GM12873 (cell line): ENCODE measurements at regions not wholly inside any gene's neighbourhood (a gene's known extent, or its start where the extent isn't known, plus 50 kb on each side); places are given as distances from the start of the nearest gene placed in this dataset.

Experiments
- TF ChIP-seq, protein P1 (sequence below): IDR thresholded peaks from 2 replicates; pipeline ENCODE4 v1.5.1; 2012; ENCODE audit warnings: low read depth, mild to moderate bottlenecking, moderate library complexity, low read length, control low read depth; ENCODE audit not compliant: insufficient read depth; ENCODE audit errors: missing control alignments

DNA sequence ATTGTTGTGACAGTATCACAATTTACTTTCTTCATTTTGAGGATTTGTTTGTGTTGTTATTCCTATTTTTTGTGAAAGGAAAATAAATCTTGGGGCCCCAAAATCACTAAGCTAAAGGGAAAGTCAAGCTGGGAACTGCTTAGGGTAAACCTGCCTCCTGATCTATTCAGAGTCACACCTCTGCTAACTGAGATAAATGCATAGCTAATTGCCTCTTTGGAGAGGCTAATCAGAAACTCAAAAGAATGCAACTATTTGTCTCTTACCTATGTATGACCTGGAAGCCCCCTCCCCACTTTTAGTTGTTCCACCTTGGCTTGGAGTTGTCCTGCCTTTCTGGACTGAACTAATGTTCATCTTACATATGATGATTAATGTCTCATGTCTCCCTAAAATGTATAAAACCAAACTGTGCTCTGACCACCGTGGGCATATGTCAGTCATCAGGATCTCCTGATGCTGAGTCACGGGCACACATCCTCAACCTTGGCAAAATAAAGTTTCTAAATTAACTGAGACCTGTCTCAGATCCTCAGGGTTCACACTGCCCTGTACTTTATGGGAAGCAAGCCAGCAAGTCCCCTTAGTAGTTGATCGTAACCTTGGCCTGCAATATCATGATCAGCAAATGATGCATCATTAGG lies 523.2 kb upstream of the GOLIM4 start:
- TF ChIP-seq, protein P1, sequence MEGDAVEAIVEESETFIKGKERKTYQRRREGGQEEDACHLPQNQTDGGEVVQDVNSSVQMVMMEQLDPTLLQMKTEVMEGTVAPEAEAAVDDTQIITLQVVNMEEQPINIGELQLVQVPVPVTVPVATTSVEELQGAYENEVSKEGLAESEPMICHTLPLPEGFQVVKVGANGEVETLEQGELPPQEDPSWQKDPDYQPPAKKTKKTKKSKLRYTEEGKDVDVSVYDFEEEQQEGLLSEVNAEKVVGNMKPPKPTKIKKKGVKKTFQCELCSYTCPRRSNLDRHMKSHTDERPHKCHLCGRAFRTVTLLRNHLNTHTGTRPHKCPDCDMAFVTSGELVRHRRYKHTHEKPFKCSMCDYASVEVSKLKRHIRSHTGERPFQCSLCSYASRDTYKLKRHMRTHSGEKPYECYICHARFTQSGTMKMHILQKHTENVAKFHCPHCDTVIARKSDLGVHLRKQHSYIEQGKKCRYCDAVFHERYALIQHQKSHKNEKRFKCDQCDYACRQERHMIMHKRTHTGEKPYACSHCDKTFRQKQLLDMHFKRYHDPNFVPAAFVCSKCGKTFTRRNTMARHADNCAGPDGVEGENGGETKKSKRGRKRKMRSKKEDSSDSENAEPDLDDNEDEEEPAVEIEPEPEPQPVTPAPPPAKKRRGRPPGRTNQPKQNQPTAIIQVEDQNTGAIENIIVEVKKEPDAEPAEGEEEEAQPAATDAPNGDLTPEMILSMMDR = no peak

DNA sequence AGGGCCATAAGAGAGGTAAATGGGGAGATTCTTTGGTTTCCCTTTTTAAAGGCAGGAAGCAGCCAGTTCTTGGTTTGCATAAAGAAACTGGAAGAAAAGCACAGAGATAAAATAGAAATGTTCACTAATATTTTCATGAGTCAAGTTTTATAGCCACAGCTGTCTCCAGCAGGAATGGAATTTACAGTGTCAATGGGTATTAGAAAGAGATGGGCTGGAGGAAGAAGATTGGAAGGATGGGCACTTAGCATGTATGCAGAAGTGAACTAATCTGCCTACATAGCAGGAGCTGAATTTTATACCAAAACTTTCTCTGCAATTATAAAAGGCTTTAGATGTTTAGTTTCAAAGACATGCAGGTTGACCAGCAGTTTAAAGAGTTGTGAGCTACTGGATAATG lies 521.9 kb upstream of the GOLIM4 start:
- TF ChIP-seq, protein P1 = no peak

DNA sequence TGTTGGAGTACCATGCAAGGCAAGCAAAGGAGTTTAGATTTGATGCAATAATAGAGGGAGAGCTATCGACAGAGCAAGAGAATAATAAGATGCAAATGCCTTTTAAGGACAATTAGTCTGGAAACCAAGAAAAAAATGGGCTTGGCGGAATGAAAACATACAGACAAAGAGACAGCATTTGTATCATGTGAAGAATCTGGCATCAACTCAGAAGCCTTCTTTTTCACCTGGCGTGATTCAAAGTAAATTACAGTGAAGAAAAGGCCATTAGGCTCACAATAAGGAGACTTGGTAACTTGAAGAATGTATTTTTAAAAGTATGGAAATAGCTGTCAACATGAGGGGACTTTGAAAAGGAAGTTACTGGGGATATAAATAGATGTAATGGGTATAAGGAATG lies 521.2 kb upstream of the GOLIM4 start:
- TF ChIP-seq, protein P1 = no peak

DNA sequence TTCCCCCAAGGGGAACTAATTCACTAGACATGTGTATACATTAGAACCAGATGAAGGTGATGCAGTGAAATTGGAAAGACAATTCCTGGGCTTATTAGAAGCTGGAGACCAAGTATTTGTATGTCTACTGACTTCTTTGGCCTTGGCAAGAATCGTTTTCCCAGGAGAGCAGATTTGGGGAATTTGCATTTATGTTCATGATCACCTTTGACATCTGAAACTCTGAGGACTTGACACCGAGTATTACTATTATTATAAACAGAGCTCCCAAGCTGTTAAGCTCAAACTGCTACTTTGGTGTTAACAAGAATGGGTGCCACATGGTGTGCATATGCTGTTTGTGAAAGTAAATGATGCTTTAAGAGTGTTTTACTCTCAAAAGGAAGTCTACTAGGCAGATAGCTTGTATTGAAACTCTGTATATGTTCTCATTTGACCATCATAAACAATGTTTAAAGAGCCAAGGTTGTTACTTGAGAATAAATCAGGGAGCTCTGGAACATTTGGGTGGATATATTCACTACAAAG lies 519.8 kb upstream of the GOLIM4 start:
- TF ChIP-seq, protein P1 = no peak

DNA sequence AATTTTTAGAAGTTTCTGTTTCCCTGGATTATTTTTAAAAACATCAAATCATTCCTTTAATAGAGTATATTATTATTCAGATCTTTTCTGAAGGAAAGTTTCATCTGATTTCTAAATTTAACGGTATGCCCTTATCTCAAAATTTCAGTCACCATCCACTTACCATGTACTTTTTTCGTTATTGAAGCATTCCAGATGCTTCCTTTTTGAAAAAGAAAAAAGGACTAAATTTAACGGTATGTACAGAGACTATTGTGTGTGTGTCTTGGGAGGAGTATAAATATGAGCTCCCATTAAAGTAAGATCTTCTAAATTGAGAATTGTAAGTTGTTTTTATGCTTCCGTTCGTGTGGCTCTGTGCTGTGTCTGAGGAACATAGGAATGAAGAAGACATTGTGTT lies 517.4 kb upstream of the GOLIM4 start:
- TF ChIP-seq, protein P1 = no peak

DNA sequence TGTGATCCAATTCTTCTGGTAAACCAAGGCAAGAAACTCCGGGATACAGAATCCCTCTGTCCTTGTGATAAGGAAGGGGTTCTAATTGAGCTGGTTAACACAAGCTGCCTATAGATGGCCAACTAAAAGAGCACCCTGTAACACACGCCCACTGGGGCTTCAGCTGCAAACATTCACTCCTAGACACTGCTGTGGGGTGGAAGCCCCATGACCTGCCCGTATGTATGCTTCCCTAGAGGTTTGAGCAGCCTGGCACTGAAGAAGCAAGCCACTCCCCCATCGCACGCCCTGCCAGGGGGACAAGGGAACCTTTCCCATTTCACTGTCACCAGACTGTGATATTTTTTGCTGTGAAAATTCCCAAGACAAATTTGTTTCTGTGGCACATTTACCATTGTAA lies 516.9 kb upstream of the GOLIM4 start:
- TF ChIP-seq, protein P1 = no peak

DNA sequence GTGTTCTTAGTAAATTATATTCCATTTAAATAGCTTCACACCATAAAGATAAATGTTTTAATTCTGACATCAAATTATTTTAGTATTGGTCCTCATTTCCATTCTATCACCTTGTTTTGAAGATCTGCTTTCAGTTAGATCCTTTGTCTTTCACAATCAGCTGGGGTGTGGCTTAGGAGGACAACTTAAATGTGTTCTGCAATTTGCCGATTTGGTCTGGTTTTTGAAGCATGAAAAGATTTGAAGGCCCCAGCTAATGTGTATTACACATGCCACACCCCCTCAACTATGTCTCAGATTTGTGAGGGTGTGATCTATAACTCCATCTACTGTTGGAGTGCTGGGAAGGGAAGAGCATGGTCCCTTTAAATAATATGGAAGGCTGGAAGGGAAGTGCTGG lies 516.1 kb upstream of the GOLIM4 start:
- TF ChIP-seq, protein P1 = no peak
